HUES6 (cell line): ENCODE measurements at regions not wholly inside any gene's neighbourhood (a gene's known extent, or its start where the extent isn't known, plus 50 kb on each side); places are given as distances from the start of the nearest gene placed in this dataset.
"Not testable (repeated sequence)": the region's sequence is repeated elsewhere in the genome, so short reads cannot be mapped to it uniquely, and the experiment has no call there.

Experiments
- H3K27ac ChIP-seq: 2 replicates; pipeline ENCODE4 v1.7.0; 2013; ENCODE audit warnings: low read depth, mild to moderate bottlenecking, low read length, inconsistent platforms
- H3K27me3 ChIP-seq: 2 replicates; pipeline ENCODE4 v1.6.1; 2013; ENCODE audit warnings: low read length; ENCODE audit not compliant: control insufficient read depth, insufficient read depth
- H3K36me3 ChIP-seq: 2 replicates; pipeline ENCODE4 v1.6.1; 2013; ENCODE audit warnings: low read length; ENCODE audit not compliant: control insufficient read depth, insufficient read depth
- H3K4me1 ChIP-seq: 2 replicates; pipeline ENCODE4 v1.6.1; 2013; ENCODE audit warnings: low read length; ENCODE audit not compliant: control insufficient read depth, insufficient read depth
- H3K4me3 ChIP-seq: 2 replicates; pipeline ENCODE4 v1.5.1; 2013; ENCODE audit warnings: low read depth, low read length
- H3K9ac ChIP-seq: one replicate; pipeline ENCODE4 v1.6.1; 2013; ENCODE audit warnings: mild to moderate bottlenecking, low read length
- H3K9me3 ChIP-seq: 2 replicates; pipeline ENCODE4 v1.6.1; 2013; ENCODE audit warnings: low read depth, low read length; ENCODE audit not compliant: control insufficient read depth, insufficient read depth

DNA sequence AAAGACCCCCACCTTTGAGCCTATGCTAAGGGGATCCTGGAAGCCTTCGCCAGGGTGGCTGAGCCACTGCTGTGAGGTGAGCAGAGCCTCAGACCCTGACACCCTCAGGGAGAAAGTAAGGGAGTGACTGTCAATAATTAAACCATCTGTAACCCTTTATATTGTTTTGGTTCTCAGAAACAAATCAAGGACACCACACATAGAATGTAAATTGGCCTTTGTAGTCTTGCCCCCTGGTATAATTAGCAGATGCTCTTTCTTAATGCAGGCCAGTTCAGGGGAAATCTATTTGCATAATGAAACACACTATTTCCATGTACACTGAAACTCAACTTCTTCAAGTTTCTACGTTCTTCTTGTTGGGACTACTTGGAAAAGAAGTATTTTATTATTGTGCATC lies 127.7 kb upstream of the EDNRB start:
- Histone ChIP-seq H3K9me3 (no peaks in the 10 kb centered on the region), H3K36me3 (no peaks in the 10 kb centered on the region), H3K27ac (no peak overlapping the region), H3K27me3 (no peaks in the 10 kb centered on the region), H3K4me3 (no peak overlapping the region), H3K9ac (no peak overlapping the region), H3K4me1 (no peaks in the 10 kb centered on the region)

DNA sequence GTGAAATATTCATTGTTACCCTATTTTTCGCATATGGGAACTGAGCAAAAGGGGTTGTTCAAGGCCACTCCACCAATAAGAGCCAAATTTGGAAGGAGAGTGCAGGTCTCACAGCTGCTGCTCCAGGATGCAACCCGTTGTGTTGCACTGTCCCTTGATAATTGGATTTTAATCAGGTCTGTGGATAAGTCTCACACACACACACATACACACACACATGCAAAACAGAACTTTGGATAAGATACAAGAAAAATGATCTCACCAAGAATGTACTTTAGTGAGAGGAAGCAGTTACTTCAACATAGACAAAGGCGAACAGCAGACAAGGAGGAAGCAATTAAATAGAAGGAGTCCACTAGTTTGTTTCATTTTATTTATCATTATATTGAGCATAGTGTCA lies 127.3 kb upstream of the EDNRB start:
- Histone ChIP-seq H3K4me1 (no peaks in the 10 kb centered on the region), H3K36me3 (no peaks in the 10 kb centered on the region), H3K4me3 (no peak overlapping the region), H3K27me3 (no peaks in the 10 kb centered on the region), H3K9ac (no peak overlapping the region), H3K27ac (no peak overlapping the region), H3K9me3 (no peaks in the 10 kb centered on the region)

DNA sequence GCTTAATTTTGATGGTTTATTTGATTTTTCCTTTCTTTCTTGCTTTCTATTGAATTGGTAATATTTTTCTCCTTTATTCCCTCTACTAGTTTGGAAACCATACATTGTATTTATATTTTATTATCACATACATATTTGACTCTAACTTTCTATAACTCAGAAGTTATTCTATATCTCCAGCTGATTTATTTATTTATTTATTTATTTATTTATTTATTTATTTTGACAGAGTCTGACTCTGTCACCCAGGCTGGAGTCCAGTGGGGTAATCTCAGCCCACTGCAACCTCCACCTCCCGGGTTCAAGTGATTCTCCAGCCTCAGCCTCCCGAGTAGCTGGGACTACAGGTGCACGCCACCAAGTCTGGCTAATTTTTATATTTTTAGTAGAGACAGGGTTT lies 122.7 kb upstream of the EDNRB start:
- not testable (repeated sequence) for H3K9me3 ChIP-seq, H3K9ac ChIP-seq, H3K27ac ChIP-seq, H3K36me3 ChIP-seq, H3K4me3 ChIP-seq, H3K4me1 ChIP-seq, H3K27me3 ChIP-seq

- no peak overlapping the region for H3K27ac ChIP-seq
- no peaks in the 10 kb centered on the region for H3K36me3 ChIP-seq
- no peaks in the 10 kb centered on the region for H3K9me3 ChIP-seq
- no peak overlapping the region for H3K4me3 ChIP-seq
- H3K27me3 ChIP-seq = no peaks in the 10 kb centered on the region
- H3K9ac ChIP-seq = no peak overlapping the region
- no peaks in the 10 kb centered on the region for H3K4me1 ChIP-seq
Observed at GRCh38 chr13:78040205-78040830, 121.7 kb upstream of the EDNRB start.

- Histone ChIP-seq H3K27ac (no peak overlapping the region), H3K4me3 (no peak overlapping the region), H3K36me3 (no peaks in the 10 kb centered on the region), H3K4me1 (no peaks in the 10 kb centered on the region), H3K27me3 (no peaks in the 10 kb centered on the region), H3K9me3 (no peaks in the 10 kb centered on the region), H3K9ac (no peak overlapping the region)
Observed at GRCh38 chr13:78036841-78037240, 118.2 kb upstream of the EDNRB start.

- H3K9ac ChIP-seq = no peak overlapping the region
- H3K4me3 ChIP-seq = no peak overlapping the region
- H3K9me3 ChIP-seq = no peaks in the 10 kb centered on the region
- H3K36me3 ChIP-seq = no peaks in the 10 kb centered on the region
- no peaks in the 10 kb centered on the region for H3K4me1 ChIP-seq
- no peaks in the 10 kb centered on the region for H3K27me3 ChIP-seq
- H3K27ac ChIP-seq = no peak overlapping the region
Observed at GRCh38 chr13:78035500-78035899, 116.9 kb upstream of the EDNRB start.

- no peaks in the 10 kb centered on the region for H3K4me1 ChIP-seq
- H3K36me3 ChIP-seq = no peaks in the 10 kb centered on the region
- no peaks in the 10 kb centered on the region for H3K27me3 ChIP-seq
- no peaks in the 10 kb centered on the region for H3K9me3 ChIP-seq
- no peak overlapping the region for H3K4me3 ChIP-seq
- H3K27ac ChIP-seq = no peak overlapping the region
- H3K9ac ChIP-seq = no peak overlapping the region
Observed at GRCh38 chr13:78033509-78033908, 114.9 kb upstream of the EDNRB start.

DNA sequence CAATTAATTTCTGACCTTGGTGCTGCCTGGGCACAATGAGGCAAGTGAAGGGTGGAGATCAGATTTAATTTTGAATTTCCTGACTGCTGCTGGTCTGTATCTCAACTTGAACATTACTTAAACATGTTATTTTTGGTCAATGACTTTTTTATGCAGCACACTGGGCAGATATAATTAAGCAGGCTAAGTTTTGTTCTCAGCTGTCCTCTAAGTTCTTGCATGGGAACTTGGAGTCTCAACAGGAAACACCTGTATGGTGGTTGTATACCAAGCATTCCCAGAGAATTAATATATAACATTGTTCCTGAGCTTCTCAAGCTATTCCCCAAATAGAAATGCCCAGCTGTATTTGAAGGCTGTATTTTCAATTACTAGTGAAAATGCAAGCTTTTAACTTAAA lies 113.5 kb upstream of the EDNRB start:
- H3K27ac ChIP-seq = no peak overlapping the region

DNA sequence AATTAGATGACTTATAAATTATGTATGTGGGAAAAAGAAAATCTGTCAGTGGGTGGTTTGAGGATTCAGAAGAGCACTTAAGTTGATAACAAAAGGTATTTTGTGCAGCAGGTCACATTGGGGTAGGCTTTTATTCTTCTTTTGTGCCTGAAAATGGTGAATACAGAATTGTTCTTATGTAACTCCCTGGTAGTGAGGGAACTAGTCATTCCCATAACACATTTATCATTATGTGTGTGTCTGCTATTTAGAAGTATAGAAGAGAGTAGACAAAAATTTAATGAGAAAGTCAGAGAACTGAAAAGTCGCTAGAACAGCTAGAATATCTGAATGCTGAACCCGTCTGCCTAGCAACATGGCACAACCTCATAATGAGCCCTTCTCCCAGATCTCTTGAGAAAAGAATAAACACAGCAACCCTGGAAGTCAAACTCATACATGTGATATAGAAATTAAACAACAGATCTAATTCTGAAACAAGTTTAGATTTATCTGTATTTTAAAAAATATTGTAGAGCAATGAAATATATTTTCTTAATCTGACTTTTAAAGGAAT lies 111.8 kb upstream of the EDNRB start:
- Histone ChIP-seq H3K9me3 (0 out of 2 replicates have a peak, but pooled peaks cover 3% of the 10 kb centered on the region), H3K27me3 (no peaks in the 10 kb centered on the region), H3K27ac (no peak overlapping the region), H3K4me1 (no peaks in the 10 kb centered on the region), H3K36me3 (no peaks in the 10 kb centered on the region), H3K9ac (no peak overlapping the region), H3K4me3 (no peak overlapping the region)

More for the DNA sequence above, 113.5 kb upstream of the EDNRB start:
- H3K9ac ChIP-seq = no peak overlapping the region
- no peak overlapping the region for H3K4me3 ChIP-seq
- H3K36me3 ChIP-seq = no peaks in the 10 kb centered on the region
- H3K9me3 ChIP-seq = no peaks in the 10 kb centered on the region
- H3K27me3 ChIP-seq = no peaks in the 10 kb centered on the region
- H3K4me1 ChIP-seq = no peaks in the 10 kb centered on the region

GRCh38 chr13:78029901-78030300 lies 111.3 kb upstream of the EDNRB start:
- H3K27ac ChIP-seq = no peak overlapping the region
- no peaks in the 10 kb centered on the region for H3K27me3 ChIP-seq
- H3K36me3 ChIP-seq = no peaks in the 10 kb centered on the region
- H3K9ac ChIP-seq = no peak overlapping the region
- H3K4me3 ChIP-seq = no peak overlapping the region
- H3K9me3 ChIP-seq = 0 out of 2 replicates have a peak, but pooled peaks cover 4% of the 10 kb centered on the region
- H3K4me1 ChIP-seq = no peaks in the 10 kb centered on the region

GRCh38 chr13:78028960-78029359 lies 110.3 kb upstream of the EDNRB start:
- H3K27me3 ChIP-seq = no peaks in the 10 kb centered on the region
- H3K4me1 ChIP-seq = no peaks in the 10 kb centered on the region
- no peak overlapping the region for H3K4me3 ChIP-seq
- no peaks in the 10 kb centered on the region for H3K36me3 ChIP-seq
- no peak overlapping the region for H3K9ac ChIP-seq
- 0 out of 2 replicates have a peak, but pooled peaks cover 10% of the 10 kb centered on the region for H3K9me3 ChIP-seq
- H3K27ac ChIP-seq = no peak overlapping the region
